ENCODE measurements at regions not wholly inside any gene's neighbourhood (a gene's known extent, or its start where the extent isn't known, plus 50 kb on each side); places are given as distances from the start of the nearest gene placed in this dataset.

- no peak for TF ChIP-seq CTCF (IDR thresholded peaks at IDR 0.05)
- no peak for TF ChIP-seq POLR2AphosphoS5 (IDR thresholded peaks at IDR 0.05)
- no peak for TF ChIP-seq POLR2A (IDR thresholded peaks at IDR 0.05)
Observed at GRCh38 chr6:14896475-14896874, 349.4 kb upstream of the JARID2 start.

All from upper lobe of left lung (tissue), 4 donors.